GM19239 (cell line): ENCODE measurements at regions not wholly inside any gene's neighbourhood (a gene's known extent, or its start where the extent isn't known, plus 50 kb on each side); places are given as distances from the start of the nearest gene placed in this dataset.
A peak's percentile ranks its signal among the peaks of the same experiment; 100 is the strongest.

Experiments used
- DNase-seq: peaks from one replicate; pipeline ENCODE4 v3.0.0; 2011; ENCODE audit warnings: low spot score; ENCODE audit not compliant: insufficient read length
- FAIRE-seq: peaks from 2 replicates; lab custom pipeline; 2011; peaks lifted over from hg19 to GRCh38; lab: Jason Lieb, UNC

DNA sequence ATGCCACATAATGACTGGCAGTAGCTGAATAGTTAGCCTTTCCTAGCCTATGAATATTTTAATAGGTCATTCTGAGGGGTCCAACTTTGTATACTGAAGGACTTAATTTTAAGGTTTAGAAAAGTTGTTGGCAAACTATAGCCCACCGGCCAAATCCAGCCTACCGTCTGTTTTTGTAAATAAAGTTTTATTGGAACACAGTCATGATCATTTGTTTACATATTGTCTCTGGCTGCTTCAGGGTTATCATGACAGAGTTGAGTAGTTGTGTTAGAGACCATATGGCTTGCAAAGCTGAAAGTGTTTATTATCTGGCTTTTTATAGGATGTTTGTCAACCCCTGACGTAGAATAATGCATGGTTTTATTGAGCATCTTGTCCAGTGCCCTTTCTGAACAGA is 73.4 kb downstream of the NTMT2 start:
- FAIRE-seq (no peak), DNase-seq (no peak)

DNA sequence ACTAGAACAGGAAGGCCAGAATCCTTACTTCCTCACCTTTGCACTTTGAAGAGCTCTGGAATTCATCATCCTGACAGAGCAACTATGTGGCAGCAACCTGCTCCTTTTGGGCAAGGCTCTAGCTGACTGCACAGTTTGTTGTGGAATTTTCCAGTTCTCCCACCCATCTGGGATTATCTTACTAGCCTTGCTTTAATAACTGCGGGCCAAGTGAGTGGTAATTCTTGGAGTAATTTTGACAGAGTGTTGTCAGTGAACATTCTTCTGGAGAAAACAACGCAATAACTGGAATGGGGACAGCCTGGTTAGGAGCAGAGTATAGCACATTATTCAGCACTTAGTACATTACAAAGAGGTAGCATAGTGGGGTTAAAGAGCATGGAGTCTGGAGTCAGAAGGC is 75.3 kb downstream of the NTMT2 start:
- DNase-seq, result no peak

DNA sequence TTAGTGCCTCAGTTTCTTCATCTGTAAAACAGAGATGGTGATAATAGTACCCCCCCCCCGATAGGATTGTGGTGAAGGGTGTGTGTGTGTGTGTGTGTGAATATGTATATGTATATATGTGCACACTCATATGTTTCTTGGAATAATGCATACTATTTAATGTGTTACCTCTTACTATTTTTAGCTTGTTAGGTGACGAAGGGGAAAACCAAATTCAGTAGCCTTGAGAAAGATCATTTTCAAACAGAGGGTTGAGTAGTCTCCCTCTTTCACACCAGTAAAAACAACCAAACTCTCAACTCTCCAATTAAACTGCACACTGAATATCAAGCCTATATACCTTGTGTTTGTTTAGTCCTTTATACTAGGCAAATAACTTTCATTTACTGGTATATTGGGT is 75.7 kb downstream of the NTMT2 start:
- FAIRE-seq (no peak), DNase-seq (no peak)

More for the DNA sequence above, 75.3 kb downstream of the NTMT2 start:
- FAIRE-seq, result no peak

DNA sequence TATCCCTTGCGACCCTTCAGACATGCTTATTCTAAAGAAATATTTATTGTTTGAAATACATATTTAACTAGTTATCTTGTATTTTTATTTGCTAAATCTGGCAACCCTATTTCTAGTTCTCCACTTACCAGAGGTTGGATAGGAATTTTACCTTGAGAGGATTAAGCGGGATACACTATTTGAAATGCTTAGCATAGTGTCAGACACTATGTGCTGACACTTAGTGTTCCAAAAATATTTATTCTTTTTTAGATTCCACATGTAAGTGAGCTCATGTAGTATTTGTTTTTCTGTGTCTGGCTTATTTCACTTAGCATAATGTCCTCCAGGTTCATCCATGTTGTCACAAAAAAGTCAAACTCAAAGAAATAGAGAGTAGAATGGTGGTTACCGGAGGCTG is 78.7 kb downstream of the NTMT2 start:
- DNase-seq (no peak), FAIRE-seq (no peak)

DNA sequence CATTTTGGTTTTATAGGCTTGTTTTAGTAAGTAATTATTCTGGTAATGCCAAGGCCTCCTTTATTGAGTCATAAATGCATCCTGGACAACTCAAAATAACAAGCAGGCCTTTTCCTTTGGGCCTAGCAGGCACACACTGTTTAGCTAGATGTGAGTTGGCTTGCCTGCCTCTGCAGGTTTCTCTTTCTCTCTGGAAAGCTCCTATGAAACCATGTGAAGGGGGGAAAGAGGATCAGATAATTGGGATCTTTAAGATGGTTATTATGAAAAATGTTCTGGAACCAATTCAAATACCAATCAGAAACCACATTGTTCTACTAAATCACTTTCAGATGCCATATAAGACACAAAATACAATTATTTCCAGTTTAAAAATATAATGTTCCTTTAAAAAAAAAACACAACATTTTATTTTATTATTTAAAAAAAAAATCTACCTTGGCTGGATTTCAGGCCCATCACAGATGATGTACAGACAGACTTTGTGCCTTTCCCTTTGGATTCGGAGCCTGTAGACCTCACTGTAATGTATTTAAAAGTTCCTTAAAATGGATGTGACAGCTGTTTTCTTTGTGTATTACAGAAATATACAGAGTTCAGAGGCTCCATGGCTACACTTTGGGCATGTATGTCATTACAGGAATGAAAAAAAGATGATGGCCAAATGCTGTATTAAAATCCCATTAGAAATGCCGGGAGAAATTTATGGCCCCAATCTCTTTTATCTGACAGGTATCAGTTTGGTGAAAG is 80.2 kb downstream of the NTMT2 start:
- DNase-seq (no peak), FAIRE-seq (no peak)

DNA sequence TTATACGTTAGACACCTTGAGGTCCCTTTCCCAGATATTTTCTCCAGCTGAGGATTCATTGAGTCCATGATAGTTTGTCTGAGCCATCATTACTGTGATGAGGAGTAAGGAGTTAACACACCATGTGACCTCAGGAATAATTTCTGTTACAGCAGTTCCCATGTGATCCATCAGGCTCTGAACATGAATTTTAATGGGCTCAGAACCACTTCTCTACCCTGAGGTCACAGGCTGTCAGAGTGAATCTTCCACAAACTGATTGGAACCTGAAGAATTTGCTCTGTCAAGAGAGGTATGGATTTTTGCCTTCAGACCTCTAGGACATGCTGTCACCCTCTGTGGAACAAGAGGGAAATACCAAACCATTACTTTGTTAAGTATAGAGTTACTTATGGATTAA is 81.0 kb downstream of the NTMT2 start:
- DNase-seq (no peak), FAIRE-seq (no peak)

DNA sequence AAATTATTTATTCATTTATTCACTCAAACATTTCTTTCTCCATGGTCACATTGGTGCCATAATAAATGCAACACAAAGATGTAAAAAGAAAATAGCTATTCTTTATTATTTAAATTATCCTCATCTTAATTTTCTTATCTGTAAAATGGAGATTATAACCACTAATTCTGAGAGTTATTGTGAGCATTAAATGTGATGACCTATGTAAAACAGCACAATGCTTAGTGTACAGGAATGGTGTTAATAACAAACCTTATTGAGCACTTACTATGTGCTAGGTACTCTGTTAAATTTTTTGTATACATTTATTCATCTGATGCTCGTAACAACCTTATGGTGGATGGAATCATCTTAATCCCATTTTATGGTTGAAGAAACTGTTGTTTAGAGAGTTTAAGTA is 84.6 kb downstream of the NTMT2 start:
- FAIRE-seq (no peak), DNase-seq (no peak)

DNA sequence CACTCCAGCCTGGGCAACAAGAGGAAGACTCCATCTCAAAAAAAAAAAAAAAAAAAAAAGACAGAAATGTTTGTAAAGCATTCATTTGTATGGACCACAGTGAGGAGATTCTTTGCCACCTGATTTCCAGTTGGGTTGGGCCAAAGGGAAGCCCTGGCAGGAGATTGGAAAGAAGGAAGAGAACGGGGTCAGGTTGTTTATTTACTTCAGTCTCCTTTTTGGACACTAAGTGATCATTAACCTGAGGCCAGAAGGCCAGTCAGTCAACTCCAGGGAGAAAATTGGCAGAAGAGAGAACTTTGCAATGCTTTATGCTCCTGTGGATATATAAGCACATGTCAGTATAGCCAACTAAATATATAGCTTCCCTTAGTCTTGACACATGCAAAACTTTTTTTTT is 85.9 kb downstream of the NTMT2 start:
- FAIRE-seq, result no peak

DNA sequence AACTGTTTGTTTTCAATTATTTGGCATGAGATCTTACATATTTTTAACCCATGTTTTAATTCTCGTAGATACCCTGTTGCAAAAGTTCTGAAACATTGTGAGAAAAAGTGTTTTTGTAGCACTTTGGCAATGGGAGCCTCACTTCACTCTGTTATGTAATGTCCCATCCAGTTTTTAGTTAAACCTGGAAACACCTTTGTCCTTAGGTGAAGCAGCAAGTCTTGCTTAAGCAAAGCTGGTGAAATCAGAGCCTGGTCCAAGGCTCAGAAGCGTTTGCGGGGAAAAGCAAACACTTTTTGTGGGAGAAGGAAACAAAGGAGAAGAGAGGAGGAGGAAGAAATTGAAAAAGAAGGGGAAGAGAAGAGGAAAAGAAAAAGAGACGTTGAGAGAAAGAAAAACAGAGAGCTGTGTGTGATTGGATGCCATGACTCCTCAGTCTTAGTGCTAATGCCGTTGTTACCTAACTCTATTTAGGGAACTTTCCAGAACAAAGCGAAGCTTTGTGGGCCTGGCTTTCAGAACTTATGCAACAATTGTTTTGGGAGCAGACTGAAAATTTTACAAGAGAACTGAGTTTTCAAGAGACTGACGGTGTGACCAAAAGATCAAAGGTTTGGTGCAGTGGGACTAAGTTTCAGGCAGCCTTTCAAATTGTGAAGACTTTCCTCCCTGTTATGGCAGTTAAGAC is 93.1 kb downstream of the NTMT2 start:
- DNase-seq (no peak), FAIRE-seq (no peak)

More for the DNA sequence above, 85.9 kb downstream of the NTMT2 start:
- DNase-seq, result no peak

DNA sequence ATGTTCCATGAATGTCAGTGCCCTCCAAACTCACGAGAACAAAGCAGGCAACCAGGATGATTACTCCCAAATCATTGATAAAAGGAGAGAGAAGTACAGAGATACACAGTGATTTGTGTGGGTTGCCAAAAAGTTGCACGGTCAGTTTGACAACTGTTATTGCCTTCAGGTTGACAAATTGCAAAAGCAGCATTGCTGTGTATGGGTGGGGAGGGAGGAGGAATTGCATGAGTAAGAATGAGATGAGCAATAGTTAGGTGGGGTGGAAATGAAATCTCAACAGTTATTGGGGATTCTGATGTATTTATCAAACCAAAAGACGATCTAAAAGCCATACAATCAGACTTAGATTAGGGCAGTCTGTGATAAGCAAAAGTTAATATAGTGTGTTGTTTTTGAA is 93.7 kb downstream of the NTMT2 start:
- DNase-seq (no peak), FAIRE-seq (no peak)

DNA sequence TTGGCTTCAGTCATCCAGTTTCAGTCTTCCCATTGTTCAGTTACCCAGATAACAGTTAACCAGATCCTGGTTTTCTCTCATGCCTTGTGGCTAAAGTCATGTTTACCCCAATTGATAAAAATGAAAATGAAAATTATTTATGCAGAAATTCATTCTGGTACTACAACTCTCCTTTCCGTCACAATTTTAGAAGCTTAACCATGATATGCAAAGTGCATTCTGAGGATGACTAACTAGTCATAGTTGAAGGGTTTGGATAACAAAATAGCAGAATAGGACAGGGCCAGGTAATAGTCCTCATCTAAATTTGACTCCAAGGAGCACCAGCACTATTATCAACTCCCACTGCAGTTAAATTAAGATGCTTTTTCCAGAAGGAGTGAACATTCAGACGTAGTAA is 94.7 kb downstream of the NTMT2 start:
- no peak for DNase-seq
- FAIRE-seq, result peak; percentile 81

DNA sequence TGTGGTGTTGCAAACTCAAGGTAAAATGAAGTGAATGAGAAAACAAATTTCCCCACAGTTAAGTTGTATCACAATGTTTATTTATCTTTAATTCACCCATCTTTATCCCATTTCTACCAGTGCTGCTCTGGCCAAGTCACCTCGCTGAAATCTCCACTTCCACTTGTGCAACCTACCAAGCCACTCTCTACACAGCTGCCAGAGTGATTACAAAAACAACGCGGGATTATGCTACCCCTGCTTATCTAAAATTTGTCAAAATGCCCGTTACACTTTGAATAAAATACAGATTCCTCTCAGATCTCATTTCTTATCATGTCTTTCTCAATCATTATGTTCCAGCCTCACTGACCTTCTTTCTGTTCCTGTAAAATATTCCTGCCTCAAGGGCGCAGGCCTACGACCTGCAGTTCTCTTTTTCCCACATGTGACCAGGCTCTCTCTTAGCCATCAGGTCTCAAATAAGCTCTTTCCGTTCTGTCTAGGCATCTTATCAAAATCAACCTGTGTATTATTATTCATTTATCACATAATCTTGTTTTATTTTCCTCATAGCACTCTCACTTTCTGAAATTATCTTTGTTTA is 95.6 kb downstream of the NTMT2 start:
- DNase-seq, result no peak

DNA sequence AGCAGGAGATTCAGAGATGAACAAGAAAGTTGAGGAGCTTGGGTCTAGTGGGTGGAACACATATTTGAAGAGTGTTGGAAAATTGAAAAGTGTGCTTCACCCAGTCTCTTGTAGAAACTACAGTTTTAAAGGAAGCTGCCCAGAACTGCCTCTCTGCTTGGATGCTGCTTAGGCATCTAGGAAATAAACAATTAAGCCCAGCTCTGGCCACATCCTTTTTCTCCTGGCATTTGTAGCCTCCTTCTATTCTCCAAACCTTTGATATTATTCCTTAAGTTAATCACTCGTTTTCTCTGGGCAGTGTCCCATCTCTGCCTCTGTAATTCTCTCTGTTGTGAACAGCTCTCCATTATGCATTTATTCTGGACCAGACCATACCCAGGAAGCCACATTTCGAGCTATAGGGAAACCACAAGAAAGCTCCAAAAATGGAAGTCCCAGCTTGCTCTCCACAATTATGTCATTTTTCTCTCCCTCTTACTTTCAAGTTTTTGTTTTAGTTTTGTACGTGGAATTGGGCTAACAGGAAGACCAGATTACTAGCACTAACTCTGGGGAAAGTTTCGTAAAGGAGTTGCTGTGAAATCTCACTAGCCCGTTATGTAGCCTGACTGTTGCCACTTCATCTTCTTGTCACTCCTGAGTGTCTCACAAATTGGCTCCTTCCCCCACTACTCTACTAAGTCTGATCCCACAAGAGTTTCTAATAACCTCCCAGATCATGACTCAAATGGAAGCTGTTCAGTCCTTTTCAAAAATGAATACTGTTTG is 102.2 kb downstream of the NTMT2 start:
- FAIRE-seq (no peak), DNase-seq (peak; percentile 6)

More for the DNA sequence above, 95.6 kb downstream of the NTMT2 start:
- no peak for FAIRE-seq

DNA sequence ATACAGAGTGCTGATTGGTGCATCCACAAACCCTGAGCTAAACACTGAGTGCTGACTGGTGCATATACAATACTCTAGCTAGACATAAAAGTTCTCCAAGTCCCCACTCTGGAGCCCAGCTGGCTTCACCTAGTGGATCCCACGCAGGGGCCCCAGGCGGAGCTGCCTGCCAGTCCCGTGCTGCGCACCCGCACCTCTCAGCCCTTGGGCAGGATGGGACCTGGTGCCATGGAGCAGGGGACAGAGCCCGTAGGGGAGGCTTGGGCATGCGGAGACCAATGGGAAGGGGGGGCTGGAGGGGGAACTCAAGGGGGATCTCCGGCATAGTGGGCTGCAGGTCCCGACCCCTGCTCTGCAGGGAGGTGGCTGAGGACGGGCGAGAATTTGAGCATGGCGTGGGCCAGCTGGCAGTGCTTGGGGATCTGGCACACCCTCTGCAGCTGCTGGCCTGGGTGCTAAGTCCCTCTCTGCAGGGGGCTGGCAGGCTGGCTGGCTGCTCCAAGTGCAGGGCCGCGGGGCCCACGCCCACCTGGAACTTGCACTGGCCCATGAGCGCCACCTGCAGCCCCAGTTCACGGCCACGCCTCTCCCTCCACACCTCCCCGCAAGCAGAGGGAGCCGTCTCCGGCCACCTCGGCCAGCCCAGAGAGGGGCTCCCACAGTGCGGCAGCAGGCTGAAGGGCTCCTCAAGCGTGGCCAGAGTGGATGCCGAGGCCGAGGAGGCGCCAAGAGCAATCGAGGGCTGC is 104.9 kb downstream of the NTMT2 start:
- no peak for FAIRE-seq

DNA sequence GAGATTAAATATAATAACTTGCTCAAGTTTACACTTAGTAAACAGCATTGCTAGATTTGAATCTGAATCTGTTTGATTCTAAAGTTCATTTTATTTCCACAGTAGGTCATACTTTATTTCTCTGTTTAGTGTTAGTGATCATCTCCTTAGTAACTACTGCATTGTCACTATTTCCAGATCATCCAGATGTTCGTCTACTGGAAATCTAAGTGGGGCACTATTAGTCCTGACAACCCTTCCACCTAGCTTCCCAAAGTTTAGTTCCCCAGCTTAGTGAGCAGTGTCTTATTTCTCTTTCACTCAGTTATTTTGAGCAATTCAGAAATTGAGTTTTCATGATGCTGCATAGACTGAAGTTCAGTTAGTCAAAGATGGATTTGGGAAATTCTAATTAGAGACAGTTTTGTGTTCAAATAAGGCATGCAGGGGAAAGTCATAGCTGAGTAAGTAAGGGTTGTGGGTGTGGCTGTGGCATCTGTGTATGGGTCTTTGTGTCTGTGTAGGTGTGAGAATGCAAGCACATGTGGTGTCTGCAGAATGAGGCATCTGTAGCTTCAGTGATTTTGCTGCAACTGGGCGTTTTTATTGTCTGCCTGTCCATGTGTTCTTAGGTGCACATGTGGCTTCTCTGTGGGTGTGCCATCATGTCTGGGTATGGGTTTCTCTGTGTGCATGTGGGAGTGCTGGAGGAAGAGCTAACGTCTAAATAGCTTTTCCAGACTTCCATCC is 107.3 kb downstream of the NTMT2 start:
- FAIRE-seq (no peak), DNase-seq (no peak)

More for the DNA sequence above, 104.9 kb downstream of the NTMT2 start:
- no peak for DNase-seq

DNA sequence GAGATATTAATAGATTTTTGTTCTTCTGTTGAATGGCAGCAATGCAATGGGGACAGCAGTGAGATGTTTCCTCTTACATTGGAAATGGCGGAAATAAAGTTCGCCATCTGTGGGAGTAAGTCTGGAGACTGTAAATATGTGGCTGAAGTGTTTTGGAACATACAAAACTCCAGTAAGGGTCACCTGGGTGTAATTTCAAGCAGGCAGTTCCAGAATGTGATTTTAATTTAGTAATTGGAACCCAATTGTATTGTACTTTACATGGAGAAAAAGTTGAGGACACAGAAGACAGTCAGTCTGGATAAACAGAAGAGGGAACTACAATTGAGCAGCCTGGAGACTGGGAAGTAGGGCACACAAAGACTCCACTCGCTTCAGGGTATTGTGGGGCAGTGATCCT is 108.6 kb downstream of the NTMT2 start:
- FAIRE-seq, result no peak
- no peak for DNase-seq

DNA sequence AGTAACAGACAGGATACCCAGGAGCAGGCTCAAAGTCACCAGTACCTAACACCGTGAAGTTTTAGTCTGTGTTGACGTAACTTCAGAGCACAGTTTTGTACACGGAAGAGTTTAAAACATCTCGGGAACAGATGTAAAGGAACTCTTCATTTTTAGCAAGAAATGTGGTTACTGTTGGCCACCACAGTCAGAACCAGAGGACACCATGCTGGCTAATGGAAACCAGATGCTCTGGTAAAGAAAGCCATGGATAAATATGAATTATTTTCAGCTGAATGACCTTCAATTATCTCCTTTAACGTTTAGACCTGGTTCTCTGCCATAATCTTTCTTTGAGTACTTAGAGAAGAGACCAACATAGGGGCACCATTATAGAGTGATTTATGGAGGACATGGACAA is 115.9 kb downstream of the NTMT2 start:
- DNase-seq (no peak), FAIRE-seq (no peak)

DNA sequence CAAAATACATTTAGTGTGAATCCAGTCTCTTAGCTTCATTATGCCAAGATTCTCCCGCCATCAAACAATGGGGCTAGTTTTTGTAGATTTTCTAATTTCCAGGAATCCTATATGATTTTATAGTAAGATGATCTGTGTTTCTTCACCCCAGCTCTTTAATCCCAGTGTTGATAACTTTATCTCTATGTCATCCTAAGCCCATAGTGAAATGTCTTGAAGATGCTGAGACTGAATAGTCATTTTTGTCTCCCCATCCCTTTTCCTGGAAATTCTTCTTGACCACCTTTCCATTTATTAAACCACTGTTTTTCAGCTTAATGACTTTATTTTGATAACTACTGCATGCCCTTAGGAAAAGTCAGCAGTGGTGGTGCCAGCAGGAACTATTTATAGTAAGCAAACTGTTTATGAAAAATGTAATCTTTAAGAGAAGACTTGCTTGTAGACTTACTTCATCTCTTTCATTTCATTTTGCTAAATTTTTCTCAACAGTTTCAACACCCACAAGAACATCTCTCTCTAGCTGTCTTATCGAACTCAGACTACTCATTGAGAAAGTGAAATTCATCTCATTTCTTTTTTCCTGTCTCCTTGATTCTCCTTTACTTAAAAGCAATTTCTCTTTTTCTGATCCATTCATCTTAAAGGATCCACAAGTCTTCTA is 116.6 kb downstream of the NTMT2 start:
- no peak for FAIRE-seq

DNA sequence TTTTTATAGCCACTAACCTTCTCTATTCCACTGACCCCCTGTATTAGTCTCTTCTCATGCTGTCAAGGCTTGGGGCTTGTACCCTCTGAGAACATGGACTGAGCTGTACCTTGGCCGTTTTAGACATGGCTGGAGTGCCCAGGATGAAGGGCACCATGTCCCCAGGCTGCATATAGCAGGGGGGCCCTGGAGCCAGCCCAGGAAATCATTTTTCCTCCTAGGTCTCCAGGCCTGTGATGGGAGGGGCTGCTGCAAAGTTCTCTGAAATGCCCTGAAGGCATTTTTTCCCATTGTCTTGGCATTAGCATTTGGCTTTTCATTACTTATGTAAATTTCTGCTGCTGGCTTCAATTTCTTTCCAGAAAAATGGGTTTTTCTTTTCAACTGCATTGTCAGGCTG is 119.5 kb downstream of the NTMT2 start:
- DNase-seq (no peak), FAIRE-seq (no peak)

More for the DNA sequence above, 116.6 kb downstream of the NTMT2 start:
- no peak for DNase-seq
